HEK293T (cell line): ENCODE measurements at regions not wholly inside any gene's neighbourhood (a gene's known extent, or its start where the extent isn't known, plus 50 kb on each side); places are given as distances from the start of the nearest gene placed in this dataset.

Experiments
- CTCF ChIA-PET: fragments of 350-600 bp; formaldehyde crosslinking; extraction: SDS; loops from one replicate; lab custom pipeline; 2021; ENCODE audit warnings: antibody characterized with exemption, inconsistent platforms; lab: Yijun Ruan, JAX
- POLR2A ChIA-PET: fragments of 350-600 bp; formaldehyde crosslinking; extraction: SDS; loops from one replicate; lab custom pipeline; 2020; ENCODE audit warnings: antibody characterized with exemption, inconsistent platforms; lab: Yijun Ruan, JAX
- DNase-seq: peaks from one replicate; pipeline ENCODE4 v3.0.0; 2012; ENCODE audit warnings: mixed read lengths; ENCODE audit errors: extremely low spot score
- ARNT ChIP-seq: fragments of 450-650 bp; IDR thresholded peaks from 2 replicates; pipeline ENCODE4 v1.6.1; 2017; ENCODE audit warnings: mild to moderate bottlenecking
- BHLHE40 ChIP-seq: fragments of 450-650 bp; IDR thresholded peaks from 2 replicates; pipeline ENCODE4 v1.6.1; 2016; ENCODE audit warnings: mild to moderate bottlenecking, moderate library complexity, borderline replicate concordance
- CTBP1 ChIP-seq: fragments of 450-650 bp; IDR thresholded peaks from 2 replicates; pipeline ENCODE4 v1.6.1; 2016; ENCODE audit warnings: borderline replicate concordance
- ELF4 ChIP-seq: fragments of 450-650 bp; IDR thresholded peaks from 2 replicates; pipeline ENCODE4 v1.6.1; 2017; ENCODE audit warnings: antibody characterized with exemption
- FOXA1 ChIP-seq: fragments of 450-650 bp; IDR thresholded peaks from 2 replicates; pipeline ENCODE4 v1.6.1; 2016; ENCODE audit warnings: mild to moderate bottlenecking
- FOXK2 ChIP-seq: fragments of 450-650 bp; IDR thresholded peaks from 2 replicates; pipeline ENCODE4 v1.6.1; 2016; ENCODE audit warnings: mild to moderate bottlenecking
- FOXM1 ChIP-seq: fragments of 450-650 bp; IDR thresholded peaks from 2 replicates; pipeline ENCODE4 v1.6.1; 2017; ENCODE audit warnings: mild to moderate bottlenecking, borderline replicate concordance
- HDGF ChIP-seq: fragments of 450-650 bp; IDR thresholded peaks from 2 replicates; pipeline ENCODE4 v1.6.1; 2017; ENCODE audit warnings: antibody characterized with exemption, borderline replicate concordance
- L3MBTL2 ChIP-seq: fragments of 450-650 bp; conservative IDR thresholded peaks from 2 replicates; pipeline ENCODE4 v1.6.1; 2016; ENCODE audit warnings: mild to moderate bottlenecking
- LEF1 ChIP-seq: fragments of 450-650 bp; IDR thresholded peaks from 2 replicates; pipeline ENCODE4 v1.6.1; 2017; ENCODE audit warnings: mild to moderate bottlenecking, borderline replicate concordance
- NFRKB ChIP-seq: fragments of 450-650 bp; IDR thresholded peaks from 2 replicates; pipeline ENCODE4 v1.6.1; 2016; ENCODE audit warnings: mild to moderate bottlenecking, moderate library complexity
- SP1 ChIP-seq: fragments of 450-650 bp; IDR thresholded peaks from 2 replicates; pipeline ENCODE4 v1.6.1; 2017
- SUZ12 ChIP-seq: fragments of 450-650 bp; IDR thresholded peaks from 2 replicates; pipeline ENCODE4 v1.6.1; 2016; ENCODE audit warnings: mild to moderate bottlenecking
- TARDBP ChIP-seq: fragments of 450-650 bp; IDR thresholded peaks from 2 replicates; pipeline ENCODE4 v1.6.1; 2016
- ZNF384 ChIP-seq: fragments of 450-650 bp; IDR thresholded peaks from 2 replicates; pipeline ENCODE4 v1.6.1; 2016
- TF ChIP-seq, protein P1 (sequence below): fragments of 450-650 bp; IDR thresholded peaks from 2 replicates; pipeline ENCODE4 v1.6.1; 2016

DNA sequence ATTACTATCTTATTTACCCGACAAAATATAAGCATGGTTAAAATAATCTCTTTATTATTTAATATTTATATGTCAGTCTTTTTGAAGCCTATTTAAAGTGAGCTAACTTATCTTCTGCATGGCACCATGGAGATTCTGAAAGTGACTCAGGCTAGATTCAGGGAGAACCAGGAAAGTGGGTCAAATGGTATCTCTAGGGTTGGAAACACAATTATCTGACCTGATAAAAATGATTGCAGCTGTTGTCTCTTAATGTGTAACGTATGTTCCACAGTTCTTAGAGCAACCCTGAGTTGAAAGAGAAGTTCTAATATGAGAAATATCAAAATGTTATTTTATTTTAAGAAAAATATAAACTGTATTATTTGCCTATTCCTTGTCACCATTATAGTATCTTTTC lies 143.1 kb upstream of the CARD18 start:
- CTCF ChIA-PET: no interaction called here
- TF ChIP-seq LEF1 (no peak), SP1 (no peak), L3MBTL2 (no peak), FOXM1 (no peak), HDGF (no peak), TARDBP (no peak)
- no peak for DNase-seq
- POLR2A ChIA-PET: no interaction called here

- ChIA-PET CTCF (no interaction called here), POLR2A (no interaction called here)
- DNase-seq: no peak
- no peak for TF ChIP-seq ZNF384
Observed at GRCh38 chr11:105274631-105275030, 135.1 kb upstream of the CARD18 start.

DNA sequence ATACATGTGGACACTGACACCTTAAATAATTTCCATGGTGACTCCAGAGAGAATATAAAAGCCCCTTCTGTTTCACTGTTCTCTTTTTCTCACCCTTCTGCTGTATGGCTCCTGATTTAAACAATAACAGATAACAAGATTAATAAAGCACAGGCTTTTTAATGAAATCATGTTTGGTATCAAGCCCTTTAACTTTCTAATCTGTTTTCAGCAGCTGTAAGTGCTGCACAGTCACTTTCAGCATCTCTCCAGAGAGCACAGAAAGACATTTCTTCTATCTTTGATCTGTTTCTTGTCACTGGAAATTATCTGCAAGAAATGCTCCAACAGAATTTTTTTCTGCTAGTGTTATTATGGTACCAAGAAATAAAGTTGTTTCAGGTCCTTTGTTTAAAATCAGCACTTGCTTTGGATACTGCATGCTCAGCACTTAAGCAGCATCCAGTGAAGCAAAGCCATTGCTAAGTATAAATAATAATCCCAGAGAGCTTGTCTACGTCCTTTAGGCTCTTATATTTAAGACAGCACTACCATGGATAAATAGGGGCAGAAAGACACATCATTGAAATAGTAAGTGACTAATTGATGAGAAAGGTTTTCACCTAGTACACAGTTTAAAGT lies 134.2 kb upstream of the CARD18 start:
- TF ChIP-seq ELF4 (no peak), ARNT (no peak), SP1 (no peak), LEF1 (no peak), TARDBP (no peak), BHLHE40 (no peak), CTBP1 (no peak), HDGF (no peak)
- DNase-seq: no peak
- POLR2A ChIA-PET: no interaction called here
- CTCF ChIA-PET: no interaction called here

DNA sequence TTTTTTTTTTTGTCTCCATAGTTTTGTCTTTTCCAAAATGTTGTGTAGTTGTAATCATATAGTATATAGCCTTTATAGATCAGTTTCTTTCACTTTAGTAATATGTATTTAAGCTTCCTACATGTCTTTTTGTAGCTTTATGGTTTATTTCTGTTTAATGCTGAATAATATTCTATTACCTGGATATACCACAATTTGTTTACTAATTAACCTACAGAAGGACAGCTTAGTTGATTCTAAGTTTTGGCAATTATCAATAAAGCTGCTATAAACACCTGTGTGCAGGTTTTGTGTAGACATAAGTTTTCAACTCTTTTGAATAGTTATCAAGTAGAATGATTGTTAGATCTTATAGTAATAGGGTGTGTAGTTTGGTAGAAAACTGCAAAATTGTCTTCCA lies 130.3 kb upstream of the CARD18 start:
- no peak for DNase-seq
- ChIA-PET POLR2A (no interaction called here), CTCF (no interaction called here)
- TF ChIP-seq BHLHE40: no peak
- TF ChIP-seq L3MBTL2: no peak
- no peak for TF ChIP-seq LEF1

DNA sequence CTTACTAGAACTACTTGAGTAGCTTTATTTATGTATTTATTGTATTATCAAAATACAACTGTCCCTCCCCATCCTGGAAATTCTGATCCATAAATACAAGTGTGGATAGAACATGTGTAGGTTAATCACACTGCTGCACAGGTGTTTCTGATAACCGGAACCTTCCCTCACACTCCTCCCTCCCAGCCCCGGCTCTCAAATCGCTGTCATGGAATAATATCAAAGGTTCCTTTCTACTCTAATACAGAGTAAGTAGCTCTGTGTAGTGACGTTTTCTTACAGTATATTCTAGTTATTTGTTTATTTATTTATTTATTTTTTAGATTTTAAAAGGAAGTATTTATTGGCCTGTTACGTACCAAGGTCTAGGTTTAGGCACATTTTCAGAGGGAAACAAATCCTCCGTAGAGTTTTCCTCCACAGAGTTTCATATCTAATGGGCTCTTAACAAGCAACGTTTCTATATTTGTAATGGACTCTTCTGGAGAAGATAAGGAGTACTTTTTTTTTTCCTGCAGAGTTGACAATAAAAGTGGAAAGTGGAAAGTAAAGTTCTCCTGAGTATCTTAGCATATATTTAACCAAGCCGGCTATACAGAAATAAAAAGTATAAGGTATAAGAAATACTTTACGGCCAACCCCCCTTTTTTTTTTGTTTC lies 129.0 kb upstream of the CARD18 start:
- CTCF ChIA-PET: no interaction called here

GRCh38 chr11:105265845-105266244 lies 126.3 kb upstream of the CARD18 start:
- POLR2A ChIA-PET: no interaction called here
- CTCF ChIA-PET: no interaction called here

More for the DNA sequence above, 129.0 kb upstream of the CARD18 start:
- POLR2A ChIA-PET: no interaction called here
- DNase-seq: no peak
- TF ChIP-seq CTBP1 (no peak), HDGF (no peak), ZNF384 (no peak), FOXM1 (no peak), L3MBTL2 (no peak), FOXA1 (no peak), ELF4 (no peak), TARDBP (no peak), NFRKB (no peak), LEF1 (no peak), SP1 (no peak), BHLHE40 (no peak), SUZ12 (no peak), ARNT (no peak), FOXK2 (no peak)
- TF ChIP-seq, protein P1, sequence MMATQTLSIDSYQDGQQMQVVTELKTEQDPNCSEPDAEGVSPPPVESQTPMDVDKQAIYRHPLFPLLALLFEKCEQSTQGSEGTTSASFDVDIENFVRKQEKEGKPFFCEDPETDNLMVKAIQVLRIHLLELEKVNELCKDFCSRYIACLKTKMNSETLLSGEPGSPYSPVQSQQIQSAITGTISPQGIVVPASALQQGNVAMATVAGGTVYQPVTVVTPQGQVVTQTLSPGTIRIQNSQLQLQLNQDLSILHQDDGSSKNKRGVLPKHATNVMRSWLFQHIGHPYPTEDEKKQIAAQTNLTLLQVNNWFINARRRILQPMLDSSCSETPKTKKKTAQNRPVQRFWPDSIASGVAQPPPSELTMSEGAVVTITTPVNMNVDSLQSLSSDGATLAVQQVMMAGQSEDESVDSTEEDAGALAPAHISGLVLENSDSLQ: no peak

GRCh38 chr11:105260976-105261375 lies 121.4 kb upstream of the CARD18 start:
- DNase-seq: no peak
- no peak for TF ChIP-seq L3MBTL2
- no peak for TF ChIP-seq TARDBP
- no peak for TF ChIP-seq ARNT
- TF ChIP-seq ZNF384: no peak
- no peak for TF ChIP-seq FOXA1
- no peak for TF ChIP-seq HDGF
- no peak for TF ChIP-seq BHLHE40
- no peak for TF ChIP-seq FOXM1
- no peak for TF ChIP-seq SUZ12
- TF ChIP-seq LEF1: no peak
- CTCF ChIA-PET: no interaction called here
- POLR2A ChIA-PET: no interaction called here

More at GRCh38 chr11:105265845-105266244, 126.3 kb upstream of the CARD18 start:
- TF ChIP-seq FOXA1: no peak
- TF ChIP-seq NFRKB: no peak
- no peak for TF ChIP-seq SP1
- no peak for TF ChIP-seq ELF4
- no peak for TF ChIP-seq SUZ12
- no peak for TF ChIP-seq ZNF384
- TF ChIP-seq, protein P1: no peak
- no peak for TF ChIP-seq FOXM1
- no peak for TF ChIP-seq HDGF
- TF ChIP-seq BHLHE40: no peak
- TF ChIP-seq TARDBP: no peak
- no peak for TF ChIP-seq L3MBTL2
- TF ChIP-seq CTBP1: no peak
- TF ChIP-seq LEF1: no peak
- TF ChIP-seq FOXK2: no peak
- TF ChIP-seq ARNT: no peak
- no peak for DNase-seq
